Mesothelial cell of epicardium (in vitro differentiated cells): ENCODE measurements at regions not wholly inside any gene's neighbourhood (a gene's known extent, or its start where the extent isn't known, plus 50 kb on each side); places are given as distances from the start of the nearest gene placed in this dataset.

Experiments
- DNase-seq, 2 experiments: peaks; one replicate each; pipeline ENCODE4 v3.0.0; 2021; ENCODE audit warnings: low spot score in 2 of 2; ENCODE audit not compliant: unreplicated experiment in 2 of 2
- H3K27ac Mint-ChIP-seq: 2 replicates; pipeline ENCODE4 v1.8.0; 2021; ENCODE audit warnings: mixed read lengths
- H3K27me3 Mint-ChIP-seq: 2 replicates; pipeline ENCODE4 v1.8.0; 2021; ENCODE audit warnings: low read depth, mixed read lengths
- H3K36me3 Mint-ChIP-seq: 2 replicates; pipeline ENCODE4 v1.8.0; 2021; ENCODE audit warnings: mixed read lengths
- H3K4me1 Mint-ChIP-seq: 2 replicates; pipeline ENCODE4 v1.8.0; 2021; ENCODE audit warnings: mixed read lengths
- H3K4me3 Mint-ChIP-seq: 2 replicates; pipeline ENCODE4 v1.8.0; 2021; ENCODE audit warnings: mild to moderate bottlenecking, moderate library complexity, mixed read lengths
- H3K9me3 Mint-ChIP-seq: 2 replicates; pipeline ENCODE4 v1.8.0; 2021; ENCODE audit warnings: mixed read lengths
- CTCF ChIP-seq: fragments of 200-600 bp; sonication (generic); IDR thresholded peaks from one replicate; pipeline ENCODE4 v1.5.0; 2021; ENCODE audit warnings: antibody characterized with exemption; ENCODE audit not compliant: unreplicated experiment

GRCh38 chr7:116334555-116334954 lies 124.2 kb downstream of the TES start:
- Mint-ChIP-seq H3K9me3 (peaks cover 7% of the 10 kb centered on the region), H3K4me3 (no peak overlapping the region), H3K36me3 (no peaks in the 10 kb centered on the region), H3K4me1 (peaks cover 1% of the 10 kb centered on the region), H3K27me3 (no peaks in the 10 kb centered on the region), H3K27ac (no peak overlapping the region)
- TF ChIP-seq CTCF: no peak
- DNase-seq: no peak

DNA sequence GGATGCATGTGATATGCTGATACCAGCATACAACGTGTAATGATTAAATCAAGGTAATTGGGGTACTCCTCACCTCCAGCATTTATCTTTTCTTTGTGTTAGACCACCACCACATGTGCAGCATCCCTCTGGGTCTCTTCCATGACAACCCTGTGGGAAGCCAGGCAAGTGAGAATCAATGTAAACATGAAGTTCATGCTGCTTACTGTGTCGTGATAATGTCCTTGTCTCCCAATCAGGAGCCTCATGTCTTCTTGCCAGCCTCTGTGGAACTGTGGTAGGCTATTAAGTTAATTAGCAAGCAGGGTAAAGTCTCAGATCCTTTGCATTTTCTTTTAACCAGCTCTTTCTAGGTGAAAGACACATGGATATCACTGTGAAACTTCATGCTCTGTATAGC lies 126.7 kb downstream of the TES start:
- H3K4me1 Mint-ChIP-seq: peaks cover 3% of the 10 kb centered on the region
- H3K27ac Mint-ChIP-seq: no peak overlapping the region
- no peak for TF ChIP-seq CTCF
- H3K27me3 Mint-ChIP-seq: no peaks in the 10 kb centered on the region
- no peak for DNase-seq
- H3K9me3 Mint-ChIP-seq: peaks cover 4% of the 10 kb centered on the region
- H3K36me3 Mint-ChIP-seq: no peaks in the 10 kb centered on the region
- no peak overlapping the region for H3K4me3 Mint-ChIP-seq

- no peak overlapping the region for H3K27ac Mint-ChIP-seq
- no peak overlapping the region for H3K4me3 Mint-ChIP-seq
- DNase-seq: no peak
- H3K36me3 Mint-ChIP-seq: no peaks in the 10 kb centered on the region
- no peak for TF ChIP-seq CTCF
- no peaks in the 10 kb centered on the region for H3K9me3 Mint-ChIP-seq
- H3K4me1 Mint-ChIP-seq: peaks cover 3% of the 10 kb centered on the region
- H3K27me3 Mint-ChIP-seq: no peaks in the 10 kb centered on the region
Observed at GRCh38 chr7:116337800-116338199, 127.5 kb downstream of the TES start.

GRCh38 chr7:116339564-116339963 lies 129.2 kb downstream of the TES start:
- Mint-ChIP-seq H3K9me3 (peaks cover 12% of the 10 kb centered on the region), H3K4me3 (no peak overlapping the region), H3K36me3 (no peaks in the 10 kb centered on the region), H3K27me3 (no peaks in the 10 kb centered on the region), H3K27ac (no peak overlapping the region), H3K4me1 (peaks cover 3% of the 10 kb centered on the region)
- no peak for TF ChIP-seq CTCF
- no peak for DNase-seq

DNA sequence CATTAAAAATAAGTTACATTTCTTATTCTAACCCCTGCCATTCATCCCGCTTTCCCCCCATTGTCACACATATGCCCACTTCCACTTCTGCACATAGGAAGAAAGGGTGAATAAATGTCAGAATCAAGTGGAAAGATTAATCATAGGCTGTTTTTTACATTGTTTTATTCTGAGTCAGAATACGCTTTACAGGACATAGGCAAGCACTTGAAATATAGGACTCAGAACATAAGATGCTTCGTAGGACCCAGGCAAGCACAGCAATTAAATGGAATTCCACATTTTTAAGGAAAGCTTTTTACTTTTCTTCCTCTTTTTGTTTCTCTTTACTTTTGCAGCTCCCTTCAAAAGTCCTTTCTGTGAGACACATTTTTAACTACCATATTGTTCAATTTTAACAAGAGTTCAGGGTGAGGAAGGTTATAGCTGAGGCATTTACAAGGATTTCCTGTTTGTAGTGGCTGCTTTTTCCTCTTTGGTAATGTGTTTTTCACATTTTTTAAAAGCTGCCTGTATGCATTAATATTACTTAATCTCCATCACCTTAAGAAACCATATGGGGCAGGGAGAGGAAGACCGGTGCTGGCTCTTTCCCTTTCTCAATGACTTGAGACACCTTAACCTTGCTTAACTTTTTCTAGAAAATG lies 130.0 kb downstream of the TES start:
- H3K4me1 Mint-ChIP-seq: peaks cover 3% of the 10 kb centered on the region
- no peaks in the 10 kb centered on the region for H3K27me3 Mint-ChIP-seq
- no peaks in the 10 kb centered on the region for H3K36me3 Mint-ChIP-seq
- peaks cover 18% of the 10 kb centered on the region for H3K9me3 Mint-ChIP-seq
- no peak overlapping the region for H3K4me3 Mint-ChIP-seq
- H3K27ac Mint-ChIP-seq: no peak overlapping the region
- no peak for TF ChIP-seq CTCF
- DNase-seq: no peak
